Right kidney (tissue), 1 donor: ENCODE measurements at regions not wholly inside any gene's neighbourhood (a gene's known extent, or its start where the extent isn't known, plus 50 kb on each side); places are given as distances from the start of the nearest gene placed in this dataset.

Experiments used
- DNase-seq: peaks from one replicate; pipeline ENCODE4 v3.0.0-alpha.2; 2016

GRCh38 chr10:61089251-61089650 is 145.3 kb upstream of the RHOBTB1 start:
- no peak for DNase-seq

- DNase-seq = no peak
These were observed 140.5 kb upstream of the RHOBTB1 start for GRCh38 chr10:61084493-61084892.

GRCh38 chr10:61081301-61081700 is 137.3 kb upstream of the RHOBTB1 start:
- DNase-seq = no peak

GRCh38 chr10:61078542-61079275 is 134.7 kb upstream of the RHOBTB1 start:
- DNase-seq = no peak

GRCh38 chr10:61076572-61077114 is 132.7 kb upstream of the RHOBTB1 start:
- DNase-seq = no peak

- DNase-seq = no peak
These were observed 129.4 kb upstream of the RHOBTB1 start for GRCh38 chr10:61073391-61073790.

GRCh38 chr10:61071580-61071979 is 127.6 kb upstream of the RHOBTB1 start:
- no peak for DNase-seq

- no peak for DNase-seq
These were observed 124.5 kb upstream of the RHOBTB1 start for GRCh38 chr10:61068471-61068870.

GRCh38 chr10:61067671-61068336 is 123.8 kb upstream of the RHOBTB1 start:
- no peak for DNase-seq

GRCh38 chr10:61066661-61067344 is 122.8 kb upstream of the RHOBTB1 start:
- DNase-seq = no peak

- no peak for DNase-seq
These were observed 121.1 kb upstream of the RHOBTB1 start for GRCh38 chr10:61065051-61065450.

GRCh38 chr10:61064356-61064755 is 120.4 kb upstream of the RHOBTB1 start:
- DNase-seq = no peak

GRCh38 chr10:61063901-61064300 is 119.9 kb upstream of the RHOBTB1 start:
- no peak for DNase-seq

GRCh38 chr10:61063034-61063433 is 119.0 kb upstream of the RHOBTB1 start:
- DNase-seq = no peak

GRCh38 chr10:61061923-61062504 is 118.0 kb upstream of the RHOBTB1 start:
- no peak for DNase-seq

- no peak for DNase-seq
These were observed 115.7 kb upstream of the RHOBTB1 start for GRCh38 chr10:61059636-61060035.

- DNase-seq = no peak
These were observed 108.7 kb upstream of the RHOBTB1 start for GRCh38 chr10:61052469-61053205.

- DNase-seq = no peak
These were observed 107.4 kb upstream of the RHOBTB1 start for GRCh38 chr10:61051344-61051743.

- DNase-seq = no peak
These were observed 106.2 kb upstream of the RHOBTB1 start for GRCh38 chr10:61050120-61050745.

GRCh38 chr10:61049386-61049785 is 105.4 kb upstream of the RHOBTB1 start:
- no peak for DNase-seq

GRCh38 chr10:61047788-61048560 is 104.0 kb upstream of the RHOBTB1 start:
- DNase-seq = no peak
